SU-DHL-6 (cell line): ENCODE measurements at regions not wholly inside any gene's neighbourhood (a gene's known extent, or its start where the extent isn't known, plus 50 kb on each side); places are given as distances from the start of the nearest gene placed in this dataset.

Experiments used
- H2AFZ ChIP-seq: fragments of 200-600 bp; sonication (generic); 2 replicates; pipeline ENCODE4 v1.6.1; 2014; ENCODE audit warnings: low read depth, mild to moderate bottlenecking, moderate library complexity, mixed read lengths, antibody characterized with exemption, low read length; ENCODE audit not compliant: severe bottlenecking
- H3F3A ChIP-seq: fragments of 200-600 bp; shearing (Covaris generic); 2 replicates; pipeline ENCODE4 v1.6.0; 2016; ENCODE audit warnings: antibody characterized with exemption, mild to moderate bottlenecking; ENCODE audit not compliant: insufficient read depth
- H3K27ac ChIP-seq: fragments of 200-600 bp; sonication (generic); 2 replicates; pipeline ENCODE4 v1.5.1; 2016; ENCODE audit warnings: low read depth, mild to moderate bottlenecking, low read length, moderate library complexity, mixed read lengths
- H3K27me3 ChIP-seq: fragments of 200-600 bp; sonication (generic), shearing (Covaris generic); 2 replicates; pipeline ENCODE4 v1.6.0; 2014; ENCODE audit warnings: mild to moderate bottlenecking, low read length
- H3K36me3 ChIP-seq: fragments of 200-600 bp; sonication (generic); 2 replicates; pipeline ENCODE4 v1.6.1; 2014; ENCODE audit warnings: mild to moderate bottlenecking, low read length, mixed read lengths
- H3K4me2 ChIP-seq: fragments of 300-600, 200-600 bp; shearing (Covaris generic), sonication (generic); 2 replicates; pipeline ENCODE4 v1.6.0; 2014; ENCODE audit warnings: low read length, low read depth, mild to moderate bottlenecking; ENCODE audit not compliant: poor library complexity, severe bottlenecking
- H3K4me3 ChIP-seq: fragments of 200-600 bp; sonication (generic); 2 replicates; pipeline ENCODE4 v1.5.1; 2014; ENCODE audit warnings: antibody characterized with exemption, low read length, mild to moderate bottlenecking, mixed read lengths; ENCODE audit not compliant: insufficient read depth, poor library complexity, severe bottlenecking
- H3K79me2 ChIP-seq: fragments of 200-600 bp; sonication (generic); 2 replicates; pipeline ENCODE4 v1.6.1; 2014; ENCODE audit warnings: mild to moderate bottlenecking, low read length, moderate library complexity; ENCODE audit not compliant: insufficient read depth
- H3K9ac ChIP-seq: fragments of 200-600 bp; sonication (generic); 2 replicates; pipeline ENCODE4 v1.7.0; 2014; ENCODE audit warnings: mild to moderate bottlenecking, low read length
- H3K9me2 ChIP-seq: fragments of 200-600 bp; sonication (generic); replicated peaks from 2 replicates; pipeline ENCODE4 v1.6.1; 2014; ENCODE audit warnings: low read length; ENCODE audit not compliant: insufficient read depth
- H3K9me3 ChIP-seq: fragments of 200-600 bp; sonication (generic); 2 replicates; pipeline ENCODE4 v1.6.1; 2014; ENCODE audit warnings: low read length, mixed read lengths; ENCODE audit not compliant: insufficient read depth
- H4K20me1 ChIP-seq: fragments of 200-600 bp; sonication (generic); 2 replicates; pipeline ENCODE4 v1.6.1; 2014; ENCODE audit warnings: low read depth, mild to moderate bottlenecking, antibody characterized with exemption, low read length, moderate library complexity, mixed read lengths
- CTCF ChIP-seq: fragments of 200-600 bp; sonication (generic); IDR thresholded peaks from one replicate; pipeline ENCODE4 v1.5.1; 2017; ENCODE audit warnings: antibody characterized with exemption, mild to moderate bottlenecking, low read length, moderate library complexity; ENCODE audit not compliant: insufficient read depth, poor library complexity, severe bottlenecking
- EZH2phosphoT487 ChIP-seq: fragments of 200-600 bp; sonication (generic), shearing (Covaris generic); conservative IDR thresholded peaks from 2 replicates; pipeline ENCODE4 v1.6.1; 2018; ENCODE audit warnings: mild to moderate bottlenecking, antibody characterized with exemption, low read length, moderate library complexity, mixed read lengths

- Histone ChIP-seq H3K27ac (no peak overlapping the region), H3K9me2 (no peaks in the 10 kb centered on the region), H3K79me2 (no peaks in the 10 kb centered on the region), H4K20me1 (no peaks in the 10 kb centered on the region), H3K4me2 (no peak overlapping the region), H3K4me3 (no peak overlapping the region), H3K27me3 (no peaks in the 10 kb centered on the region), H3K36me3 (no peaks in the 10 kb centered on the region), H3K9ac (no peak overlapping the region), H3F3A (no peaks in the 10 kb centered on the region), H2AFZ (no peak overlapping the region), H3K9me3 (no peaks in the 10 kb centered on the region)
- TF ChIP-seq EZH2phosphoT487 = no peak
- TF ChIP-seq CTCF = no peak
Measured at GRCh38 chr3:155010416-155010815, 69.7 kb upstream of the MME start.

GRCh38 chr3:155009217-155009616, 70.9 kb upstream of the MME start:
- TF ChIP-seq EZH2phosphoT487 (no peak), CTCF (no peak)
- H3K9me2 ChIP-seq = no peaks in the 10 kb centered on the region
- no peaks in the 10 kb centered on the region for H3K79me2 ChIP-seq
- H3K36me3 ChIP-seq = no peaks in the 10 kb centered on the region
- H3K27ac ChIP-seq = no peak overlapping the region
- no peak overlapping the region for H3K9ac ChIP-seq
- no peaks in the 10 kb centered on the region for H3K9me3 ChIP-seq
- H3K27me3 ChIP-seq = no peaks in the 10 kb centered on the region
- H4K20me1 ChIP-seq = no peaks in the 10 kb centered on the region
- no peak overlapping the region for H2AFZ ChIP-seq
- H3K4me3 ChIP-seq = no peak overlapping the region
- no peak overlapping the region for H3K4me2 ChIP-seq
- no peaks in the 10 kb centered on the region for H3F3A ChIP-seq

GRCh38 chr3:155007729-155008128, 72.4 kb upstream of the MME start:
- no peaks in the 10 kb centered on the region for H3K9me2 ChIP-seq
- no peaks in the 10 kb centered on the region for H3K27me3 ChIP-seq
- no peak overlapping the region for H3K27ac ChIP-seq
- no peaks in the 10 kb centered on the region for H3K9me3 ChIP-seq
- no peak for TF ChIP-seq CTCF
- TF ChIP-seq EZH2phosphoT487 = no peak
- H3K9ac ChIP-seq = no peak overlapping the region
- H4K20me1 ChIP-seq = no peaks in the 10 kb centered on the region
- H3K4me2 ChIP-seq = no peak overlapping the region
- no peak overlapping the region for H2AFZ ChIP-seq
- H3F3A ChIP-seq = no peaks in the 10 kb centered on the region
- no peak overlapping the region for H3K4me3 ChIP-seq
- H3K36me3 ChIP-seq = no peaks in the 10 kb centered on the region
- no peaks in the 10 kb centered on the region for H3K79me2 ChIP-seq
